Left renal cortex interstitium (tissue), 4 donors: ENCODE measurements at regions not wholly inside any gene's neighbourhood (a gene's known extent, or its start where the extent isn't known, plus 50 kb on each side); places are given as distances from the start of the nearest gene placed in this dataset.
"Not testable (repeated sequence)": the region's sequence is repeated elsewhere in the genome, so short reads cannot be mapped to it uniquely, and the experiment has no call there.

Experiments used
- DNase-seq, 4 donors: peaks; one replicate each; pipeline ENCODE4 v3.0.0-alpha.2; 2013; ENCODE audit warnings: low read depth in 4 of 4, low spot score in 2 of 4, missing footprints in 1 of 4

DNA sequence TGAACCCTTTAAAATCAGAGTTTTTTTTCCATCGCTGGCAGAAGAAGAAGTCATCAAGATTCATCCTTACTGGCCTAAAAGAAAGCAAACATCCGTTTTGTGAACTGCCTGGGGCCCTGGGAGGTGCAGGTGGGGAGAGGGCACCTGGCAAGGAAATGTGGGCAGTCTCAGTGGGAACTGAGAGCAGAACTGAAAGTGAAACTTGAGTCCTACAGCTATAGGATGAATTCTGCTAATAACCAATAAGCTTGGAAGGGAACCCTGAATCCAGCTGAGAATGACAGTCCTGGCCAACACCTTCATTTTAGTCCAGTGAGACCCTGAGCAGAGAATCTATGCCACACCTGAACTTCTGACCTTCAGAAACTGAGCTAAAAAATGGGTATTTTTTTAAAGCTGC lies 130.1 kb upstream of the ASCC3 start:
- no peak for DNase-seq

DNA sequence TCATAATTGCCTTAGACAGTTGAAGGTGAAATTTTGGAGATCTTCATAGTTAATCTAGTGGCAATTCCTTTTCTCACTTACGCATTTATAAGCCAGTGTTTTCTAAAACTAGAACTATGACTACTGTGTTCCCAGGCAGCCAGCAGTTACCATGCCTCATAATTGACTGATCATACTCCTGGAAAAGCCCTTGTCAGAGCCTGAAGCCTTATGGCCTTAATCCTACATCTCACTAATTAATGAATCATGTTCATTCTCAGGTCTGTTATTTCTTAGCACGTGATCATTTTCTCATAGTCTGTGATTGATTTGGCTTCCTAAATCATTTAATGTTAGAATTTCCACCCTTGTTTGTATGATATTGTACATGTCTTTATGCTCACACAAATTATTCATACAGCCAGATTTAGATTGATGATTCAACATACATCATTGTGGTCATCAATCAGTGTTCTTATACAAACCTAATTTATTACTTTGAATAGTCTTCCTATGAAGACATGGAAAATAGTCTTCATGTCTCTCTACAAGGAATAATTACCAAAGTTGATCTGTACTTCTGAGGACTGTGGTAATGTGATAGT lies 132.6 kb upstream of the ASCC3 start:
- no peak for DNase-seq

DNA sequence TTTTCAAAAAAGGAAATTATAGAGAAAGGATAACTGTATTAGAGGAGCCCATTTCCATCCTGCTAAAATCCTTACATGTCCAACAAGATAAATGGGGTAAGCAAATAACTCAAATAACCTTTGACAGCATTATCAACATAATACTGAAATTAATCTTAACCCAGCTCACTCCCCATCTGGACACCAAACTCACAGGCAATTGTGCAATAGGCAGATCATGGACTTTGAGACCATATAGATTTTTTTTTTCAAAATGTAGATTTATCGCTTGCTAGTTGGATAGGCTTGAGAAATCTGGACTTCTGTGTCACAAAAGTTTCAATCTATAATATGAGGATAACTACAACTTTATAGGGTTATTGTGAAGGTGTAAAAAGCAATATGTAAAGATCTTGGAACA lies 134.4 kb upstream of the ASCC3 start:
- DNase-seq = no peak

DNA sequence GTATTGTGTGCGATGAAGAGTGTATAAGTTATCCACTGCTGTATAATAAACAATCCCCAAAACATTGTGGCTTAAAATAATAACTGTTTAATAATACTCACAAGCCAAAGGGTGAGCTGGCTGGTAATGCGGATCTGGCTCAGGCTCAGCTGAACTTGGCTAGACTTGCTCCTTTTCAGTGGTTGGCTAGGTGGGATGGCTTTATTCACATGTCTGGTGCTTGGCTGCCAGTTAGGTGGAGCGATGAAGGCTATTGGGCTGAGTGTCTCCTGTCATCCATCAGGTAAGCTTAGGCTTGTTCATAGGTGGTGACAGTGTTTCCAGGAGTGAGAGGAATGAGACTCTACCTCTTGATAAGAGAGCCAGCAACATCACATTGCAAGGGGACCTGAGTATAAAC lies 135.0 kb upstream of the ASCC3 start:
- DNase-seq = no peak

DNA sequence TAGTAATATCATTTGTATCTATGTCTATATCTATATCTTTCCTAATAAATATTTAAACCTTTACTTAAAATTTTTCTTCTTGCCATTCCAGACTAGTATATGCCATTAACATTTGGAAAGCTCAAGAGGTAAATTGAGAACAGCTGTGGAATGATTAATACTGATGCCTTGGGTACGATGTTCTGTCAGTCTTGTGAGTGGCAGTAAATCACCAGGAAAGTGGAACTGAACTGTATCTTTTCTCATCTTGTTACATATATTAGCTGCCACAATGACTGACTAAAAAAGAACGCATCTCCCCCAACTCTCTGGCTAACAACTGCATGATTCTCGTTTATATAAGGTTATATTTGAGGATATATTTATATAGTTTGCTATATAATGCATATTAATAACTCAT lies 137.0 kb upstream of the ASCC3 start:
- no peak for DNase-seq

DNA sequence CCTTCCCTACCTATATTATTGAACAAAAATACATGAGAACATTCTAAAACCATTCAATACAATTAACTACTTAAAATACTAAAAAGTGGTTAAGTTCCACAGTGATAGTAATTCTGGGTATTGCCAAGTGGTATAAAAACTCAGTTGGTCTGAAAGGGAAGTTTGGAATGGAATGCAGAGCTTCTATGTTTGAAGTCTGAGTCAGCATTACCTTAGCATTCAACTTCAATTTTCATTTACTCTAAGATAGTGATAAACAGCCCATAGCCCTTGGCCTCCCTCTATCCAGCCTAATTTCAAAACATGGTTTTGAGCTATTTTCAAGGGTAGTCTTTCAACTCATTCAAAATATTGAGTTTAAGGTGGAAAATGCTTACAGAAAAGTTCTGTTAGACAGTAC lies 140.4 kb upstream of the ASCC3 start:
- DNase-seq = no peak

DNA sequence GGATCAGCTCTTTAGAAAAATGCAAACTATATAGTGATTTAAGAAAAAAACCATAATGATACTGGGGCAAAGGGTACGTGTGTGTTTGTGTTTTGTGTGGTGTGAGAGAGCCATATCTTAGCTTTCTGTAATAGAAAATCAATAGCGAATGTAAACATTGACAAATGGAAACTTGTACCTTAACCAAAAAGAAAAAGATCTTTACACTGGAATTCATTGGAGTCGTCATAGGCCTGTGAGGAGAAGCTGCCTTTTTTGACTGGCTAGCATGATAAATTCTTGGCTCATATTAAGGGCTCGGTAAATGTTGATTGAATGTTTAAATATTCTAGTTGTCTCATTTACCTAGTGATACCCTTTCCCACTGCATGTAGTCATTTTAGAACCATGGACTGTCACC lies 161.8 kb upstream of the ASCC3 start:
- DNase-seq = no peak

DNA sequence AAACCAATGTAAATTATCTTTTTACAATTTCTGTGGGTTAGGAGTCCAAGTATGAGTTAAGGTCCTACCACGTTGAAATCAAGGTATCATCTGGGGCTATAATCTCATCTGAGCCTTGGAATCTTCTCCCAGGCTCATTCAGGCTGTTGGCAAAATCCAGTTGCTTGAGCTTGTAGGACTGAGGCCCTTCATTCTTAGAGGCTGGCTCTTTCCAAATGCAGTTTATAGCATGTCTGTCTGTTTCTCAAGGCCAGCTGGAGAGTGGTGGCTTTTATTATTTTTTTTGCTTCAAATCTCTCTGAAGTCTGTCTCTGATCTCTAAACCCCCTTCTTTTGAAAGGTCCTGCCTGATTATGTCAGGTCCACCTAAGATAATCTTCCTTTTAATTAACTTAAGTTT lies 177.2 kb upstream of the ASCC3 start:
- DNase-seq = no peak

DNA sequence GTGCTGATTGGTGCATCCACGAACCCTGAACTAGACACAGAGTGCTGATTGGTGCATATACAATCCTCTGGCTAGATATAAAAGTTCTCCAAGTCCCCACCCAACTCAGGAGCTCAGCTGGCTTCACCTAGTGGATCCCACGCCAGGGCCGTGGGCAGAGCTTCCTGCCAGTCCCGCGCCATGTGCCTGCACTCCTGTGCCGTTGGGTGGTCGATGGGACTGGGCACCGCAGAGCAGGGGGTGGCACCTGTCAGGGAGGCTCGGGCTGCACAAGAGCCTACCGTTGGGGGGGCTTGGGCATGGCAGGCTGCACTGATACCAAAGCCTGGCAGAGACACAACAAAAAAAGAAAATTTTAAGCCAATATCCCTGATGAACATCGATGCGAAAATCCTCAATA lies 185.4 kb upstream of the ASCC3 start:
- no peak for DNase-seq

DNA sequence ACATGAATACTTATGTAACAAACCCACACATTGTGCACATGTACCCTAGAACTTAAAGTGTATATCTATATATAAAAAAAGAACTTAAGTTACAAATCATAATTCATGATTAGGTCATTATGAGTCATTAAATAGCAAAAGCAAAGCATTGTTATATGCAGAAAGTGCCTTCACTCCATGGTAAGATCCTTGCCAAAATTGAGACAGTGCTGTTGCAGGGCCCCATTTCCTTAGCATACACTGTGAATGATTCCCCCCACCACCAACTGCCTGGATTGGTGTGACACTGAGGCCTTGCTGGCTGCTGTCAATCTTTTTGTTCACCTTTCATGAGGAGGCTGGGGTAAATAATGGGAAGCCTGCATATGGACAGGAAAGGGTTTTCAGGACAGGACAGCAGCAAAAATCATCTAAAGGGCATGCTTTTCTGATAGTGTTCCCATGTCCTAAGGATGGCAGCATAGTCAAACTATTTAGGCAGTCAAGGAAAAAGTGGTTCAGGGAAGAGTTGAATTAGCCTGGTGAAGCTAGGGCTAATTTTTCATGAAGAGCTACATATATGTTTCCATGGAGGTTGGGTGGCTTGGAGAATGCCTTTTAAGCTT lies 188.2 kb upstream of the ASCC3 start:
- no peak for DNase-seq

DNA sequence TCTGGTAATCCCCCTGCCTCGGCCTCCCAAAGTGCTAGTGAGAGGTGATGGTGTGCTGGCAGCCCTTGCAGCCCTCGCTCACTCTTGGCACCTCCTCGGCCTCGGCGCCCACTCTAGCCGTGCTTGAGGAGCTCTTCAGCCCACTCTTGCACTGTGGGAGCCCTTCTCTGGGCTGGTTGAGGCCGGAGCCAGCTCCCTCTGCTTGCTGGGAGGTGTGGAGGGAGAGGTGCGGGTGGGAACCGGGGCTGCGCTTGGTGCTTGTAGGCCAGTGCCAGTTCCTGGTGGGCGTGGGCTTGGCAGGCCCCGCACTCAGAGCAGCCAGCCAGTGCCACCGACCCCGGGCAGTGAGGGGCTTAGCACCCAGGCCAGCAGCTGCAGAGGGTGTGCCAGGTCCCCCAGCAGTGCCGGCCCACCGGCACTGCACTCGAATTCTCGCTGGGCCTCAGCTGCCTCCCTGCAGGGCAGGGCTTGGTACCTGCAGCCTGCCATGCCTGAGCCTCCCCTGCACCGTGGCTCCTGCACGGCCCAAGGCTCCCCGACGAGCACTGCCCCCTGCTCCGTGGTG lies 189.0 kb upstream of the ASCC3 start:
- no peak for DNase-seq

DNA sequence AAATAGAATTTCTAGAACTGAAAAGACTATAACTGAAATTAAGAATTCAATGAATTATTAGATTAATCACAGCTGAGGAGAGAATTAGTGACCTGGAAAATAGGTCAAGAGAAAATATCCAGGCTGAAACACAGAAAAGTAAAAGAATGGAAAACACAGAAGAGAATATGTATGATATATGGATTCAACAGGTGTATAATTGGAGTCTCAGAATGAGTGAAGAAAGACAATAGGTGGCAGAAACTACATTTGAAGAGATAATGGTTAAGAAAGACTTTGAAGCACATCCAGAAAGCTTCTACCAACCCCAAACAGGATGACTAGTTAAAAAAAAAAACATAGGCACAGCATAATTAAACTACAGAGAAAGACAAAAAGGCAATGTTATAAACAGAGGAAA lies 196.2 kb upstream of the ASCC3 start:
- no peak for DNase-seq

DNA sequence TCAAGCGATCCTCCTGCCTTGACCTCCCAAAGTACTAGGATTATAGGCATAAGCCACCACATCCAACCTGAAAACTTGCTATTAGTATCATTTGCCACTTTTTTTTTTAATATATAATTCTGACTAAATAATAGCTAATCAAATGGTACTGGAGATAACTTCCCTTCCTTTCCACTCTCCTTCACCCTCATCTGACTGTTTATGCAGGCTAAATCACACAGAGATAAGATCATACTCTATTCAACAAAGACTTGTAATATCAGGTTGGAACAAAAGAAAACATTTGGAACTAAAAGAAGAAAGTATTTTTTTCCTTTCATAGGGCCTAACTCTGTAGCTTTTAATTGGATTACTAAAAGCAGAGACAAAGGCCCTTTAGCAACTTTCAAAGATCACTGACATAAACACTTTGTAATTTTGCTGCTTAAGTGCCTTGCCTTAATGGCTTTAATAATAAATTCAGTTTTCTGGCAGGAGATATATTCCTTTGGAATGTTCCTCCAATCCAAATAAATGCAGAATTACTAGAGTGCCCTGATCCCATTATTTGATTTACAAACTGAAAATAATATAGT lies 198.7 kb upstream of the ASCC3 start:
- no peak for DNase-seq

DNA sequence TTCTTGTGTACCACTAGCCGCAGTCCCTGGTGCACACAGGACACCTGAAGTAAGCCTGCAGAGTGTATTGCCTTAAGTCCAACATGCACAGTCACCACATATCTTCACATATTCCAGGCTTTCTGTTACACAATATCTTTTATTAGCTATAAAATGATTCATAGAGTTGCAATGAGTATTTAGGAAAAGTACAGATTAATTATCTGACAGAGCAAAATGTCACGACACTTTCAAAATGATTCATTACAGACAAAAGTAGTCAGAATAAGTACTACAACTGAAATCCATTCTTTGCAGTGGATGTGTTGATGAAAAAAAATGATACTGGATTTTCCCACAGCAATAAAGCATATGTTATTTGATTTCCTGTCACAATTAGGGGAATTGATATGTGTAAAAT lies 199.5 kb upstream of the ASCC3 start:
- no peak for DNase-seq

DNA sequence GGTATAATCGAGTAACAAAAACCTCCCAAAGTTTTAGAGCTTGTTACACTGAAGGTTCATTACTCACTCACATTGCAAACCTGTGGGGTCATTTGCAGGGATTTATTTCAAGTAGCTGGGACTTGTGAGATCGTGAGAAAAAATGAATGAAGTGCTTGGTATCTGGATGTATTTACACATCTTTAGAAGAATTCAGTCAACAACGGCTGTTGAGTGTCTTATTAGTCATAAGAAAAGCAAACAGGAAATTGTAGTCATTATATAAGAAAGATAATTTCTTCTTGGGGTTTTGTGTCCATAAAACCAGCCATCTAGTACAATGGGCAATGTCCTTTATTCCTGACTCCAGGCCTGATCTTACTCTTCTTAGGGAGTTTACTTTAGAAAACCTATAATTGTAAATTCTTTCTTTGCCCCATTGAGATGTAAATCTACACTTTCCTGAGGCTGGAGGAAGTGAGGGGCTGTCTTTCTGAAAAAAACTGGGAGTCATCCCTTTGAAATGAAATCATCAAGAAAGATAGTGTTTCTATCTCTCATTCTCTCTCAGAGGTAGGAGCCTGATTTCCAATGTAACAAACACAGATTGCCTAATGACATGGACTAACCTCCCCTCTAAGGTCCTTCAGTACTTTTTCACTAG lies 202.5 kb upstream of the ASCC3 start:
- no peak for DNase-seq

DNA sequence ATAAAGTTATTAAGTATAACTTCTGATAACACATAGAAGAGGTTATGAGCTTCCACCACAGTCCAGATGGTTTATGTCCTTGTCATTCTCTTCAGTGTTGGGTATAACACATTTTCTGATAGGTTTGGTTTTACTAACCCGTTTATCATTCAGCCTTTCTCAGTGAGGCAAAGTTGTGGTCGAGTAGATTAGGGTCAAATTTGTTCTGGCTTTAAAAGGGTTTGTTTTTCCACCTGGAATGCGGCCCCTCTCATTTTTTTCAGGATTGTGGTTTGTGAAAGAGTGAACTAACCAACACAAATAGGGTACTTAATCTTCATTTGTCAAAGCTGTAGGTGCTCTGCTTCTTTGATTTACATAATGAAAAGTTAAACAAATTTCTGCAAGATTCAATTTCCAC lies 204.2 kb upstream of the ASCC3 start:
- no peak for DNase-seq

DNA sequence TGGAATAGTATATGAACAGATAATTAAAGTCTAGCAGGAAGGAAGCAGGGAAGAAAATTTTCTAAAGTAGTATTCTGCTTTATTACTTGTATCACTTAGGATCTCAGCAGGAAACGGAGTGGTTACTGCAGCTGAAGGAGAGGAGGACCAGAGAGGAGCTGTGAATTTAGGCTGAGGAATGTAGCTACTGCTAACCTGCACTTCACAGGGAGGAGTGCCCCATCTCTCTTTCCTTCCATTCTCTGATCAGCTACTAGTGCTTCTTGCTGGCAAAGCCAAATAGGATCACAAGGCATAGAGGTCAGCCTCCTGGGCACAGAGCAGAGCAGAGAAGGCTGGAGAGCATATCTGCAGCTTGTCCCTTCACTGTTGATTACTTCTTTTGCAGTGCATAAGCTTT lies 205.3 kb upstream of the ASCC3 start:
- no peak for DNase-seq

DNA sequence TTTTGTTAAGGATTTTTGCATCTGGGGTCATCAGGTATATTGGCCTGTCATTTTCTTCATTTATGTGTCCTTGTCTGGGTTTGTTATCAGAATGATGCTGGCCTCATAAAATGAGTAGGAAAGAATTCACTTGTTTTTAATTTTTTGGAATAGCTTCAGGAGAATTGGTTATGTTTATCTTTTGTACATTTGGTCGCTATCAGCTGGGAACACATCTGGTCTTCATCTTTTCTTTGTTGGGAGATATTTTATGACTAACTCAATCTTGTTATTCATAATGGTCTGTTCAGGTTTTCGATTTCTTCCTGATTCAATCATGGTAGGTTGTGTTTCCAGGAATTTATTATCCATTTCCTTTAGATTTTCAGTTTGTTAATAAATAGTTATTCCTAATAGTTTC lies 207.5 kb upstream of the ASCC3 start:
- DNase-seq = no peak

DNA sequence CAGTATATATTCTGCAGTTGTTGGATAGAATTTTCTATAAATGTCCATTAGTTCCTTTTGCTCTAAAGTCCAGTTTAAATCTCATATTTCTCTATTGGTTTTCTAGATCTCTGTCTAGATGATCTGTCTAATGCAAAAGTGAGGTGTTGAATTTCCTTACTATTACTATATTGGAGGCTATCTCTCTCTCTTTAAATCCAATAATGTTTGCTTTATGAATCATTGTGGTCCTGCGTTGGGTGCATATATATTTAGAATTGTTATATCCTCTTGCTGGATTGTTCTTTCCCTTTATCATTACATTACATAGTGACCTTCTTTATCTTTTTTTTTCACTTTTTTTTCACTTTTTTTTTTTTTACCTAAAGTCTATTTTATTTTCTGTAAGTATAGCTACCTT lies 208.5 kb upstream of the ASCC3 start:
- no peak for DNase-seq

DNA sequence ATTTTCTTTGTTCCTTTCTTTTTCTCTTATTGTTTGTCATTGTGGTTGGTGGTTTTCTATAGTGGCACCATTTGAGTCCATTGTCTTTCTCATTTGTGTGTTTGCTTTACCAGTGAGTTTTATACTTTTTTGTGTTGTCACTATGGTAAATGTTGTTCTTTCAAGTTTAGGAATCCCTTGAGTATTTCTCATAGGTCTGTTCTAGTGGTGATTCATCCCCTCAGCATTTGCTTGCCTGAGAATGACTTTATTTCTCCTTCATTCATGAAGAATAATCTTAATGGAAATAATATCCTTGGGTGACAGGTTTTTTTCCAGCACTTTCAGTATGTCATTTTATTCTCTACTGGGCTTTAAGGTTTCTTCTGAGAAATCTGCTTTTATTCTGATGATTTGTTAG lies 209.2 kb upstream of the ASCC3 start:
- no peak for DNase-seq

DNA sequence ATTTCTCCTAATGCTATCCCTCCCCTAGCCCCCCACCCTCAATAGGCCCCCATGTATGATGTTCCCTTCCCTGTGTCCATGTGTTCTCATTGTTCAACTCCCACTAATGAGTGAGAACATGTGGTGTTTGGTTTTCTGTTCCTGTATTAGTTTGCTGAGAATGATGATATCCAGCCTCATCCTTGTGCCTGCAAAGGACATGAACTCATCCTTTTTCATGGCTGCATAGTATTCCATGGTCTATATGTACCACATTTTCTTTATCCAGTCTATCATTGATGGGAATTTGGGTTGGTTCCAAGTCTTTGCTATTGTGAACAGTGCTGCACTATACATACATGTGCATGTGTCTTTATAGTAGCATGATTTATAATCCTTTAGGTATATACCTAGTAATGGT lies 217.5 kb upstream of the ASCC3 start:
- not testable (repeated sequence) for DNase-seq

DNA sequence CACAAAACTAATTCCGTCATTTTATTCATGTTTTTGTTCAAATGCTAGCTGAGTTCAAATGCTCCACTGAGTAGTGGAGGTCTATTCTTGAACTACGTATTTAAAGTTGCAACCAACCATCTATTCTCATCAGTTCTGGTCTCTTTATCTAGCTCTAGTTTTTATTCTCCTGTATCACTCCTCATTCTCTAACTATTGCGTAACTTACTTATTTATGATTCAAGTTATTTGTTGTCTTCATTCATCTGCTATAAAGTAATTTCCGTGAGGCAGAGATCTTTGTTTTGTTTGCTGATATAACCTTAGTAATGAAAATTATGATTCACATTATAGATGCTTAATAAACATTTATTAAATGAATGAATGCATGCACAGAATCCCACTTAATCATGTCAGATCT lies 221.6 kb upstream of the ASCC3 start:
- DNase-seq = no peak
